Pancreas (tissue), 10 donors: ENCODE measurements at regions not wholly inside any gene's neighbourhood (a gene's known extent, or its start where the extent isn't known, plus 50 kb on each side); places are given as distances from the start of the nearest gene placed in this dataset.
A peak's percentile ranks its signal among the peaks of the same experiment; 100 is the strongest.

Experiments
- ATAC-seq, 4 donors: fragments of 200-7000 bp; cut with Tn5 transposase; one replicate each; pipeline versions ENCODE4 v1.8.0 to v1.9.1; 2020; ENCODE audit warnings: mild to moderate bottlenecking in 4 of 4, moderate library complexity in 4 of 4
- DNase-seq, 6 donors: peaks; one replicate each; pipeline ENCODE4 v3.0.0-alpha.2; 2020
- FAIRE-seq: peaks from 2 replicates; lab custom pipeline; 2012; peaks lifted over from hg19 to GRCh38; lab: Jason Lieb, UNC
- H3K27ac ChIP-seq, 4 donors: fragments of 200-600 bp; sonication (generic); 1 replicate in 3 of 4; 2 replicates in 1 of 4; pipeline versions ENCODE4 v1.5.0 to v1.8.0; 2020
- H3K27me3 ChIP-seq, 4 donors: fragments of 200-600 bp; one replicate each; pipeline ENCODE4 v1.8.0; 2021
- H3K36me3 ChIP-seq, 3 donors: fragments of 200-600 bp; sonication (generic) in 1 of 3; one replicate each; pipeline versions ENCODE4 v1.5.0 to v1.8.0; 2020 to 2021
- H3K4me1 ChIP-seq, 3 donors: fragments of 200-600 bp; one replicate each; pipeline ENCODE4 v1.8.0; 2021
- H3K4me3 ChIP-seq, 4 donors: fragments of 200-600 bp; sonication (generic) in 2 of 4; one replicate each; pipeline versions ENCODE4 v1.5.0 to v1.8.0; 2020 to 2021
- H3K9me3 ChIP-seq, 4 donors: fragments of 200-600 bp; one replicate each; pipeline ENCODE4 v1.8.0; 2021
- WGBS, 2 donors: extraction: QIAGEN DNeasy Blood & Tissue Kit; methylation state at CpG; one replicate each; pipeline ENCODE4 v1.1.7; 2013; 5-methylcytosine and 5-hydroxymethylcytosine counted together
- intact Hi-C, 3 donors: fragments of 100-400 bp; cut with DNase I; formaldehyde crosslinking; loops; one replicate each; pipeline versions ENCODE4 v1.11.1 to v1.14.2; 2022
- TF ChIP-seq, protein P1 (sequence below), 4 donors: fragments of 200-600 bp; sonication (generic) in 3 of 4; IDR thresholded peaks; one replicate each; pipeline versions ENCODE4 v1.5.0 to v1.8.0; 2021; ENCODE audit warnings: antibody characterized with exemption in 4 of 4
- donor health status: healthy with polysubstance abuse.
- donor health status: DM: no; HTN: no; CAD: no; lungs with moderate emphysema.
- donor health status: DM: no; HTN: no; CAD: no.
- donor health status: control.
- donor health status: control.
- donor health status: Bipolar disorder and iron deficiency.
- donor health status: DM: yes; HTN: yes; CAD: no.
- donor health status: DM: no; HTN: no; CAD: no.
- donor health status: DM: no; HTN: no; CAD: no.
- donor health status: DM: yes; HTN: yes; CAD: no.

- no peak for FAIRE-seq
- DNase-seq, result no peak
- Histone ChIP-seq H3K4me3 (no peak overlapping the region), H3K27me3 (peaks cover 0 to 5% (median 0%) of the 10 kb centered on the region in 4 donors), H3K36me3 (no peaks in the 10 kb centered on the region), H3K4me1 (no peaks in the 10 kb centered on the region), H3K27ac (no peak overlapping the region), H3K9me3 (no peaks in the 10 kb centered on the region)
- intact Hi-C loops, result no loop called here
- TF ChIP-seq, protein P1, sequence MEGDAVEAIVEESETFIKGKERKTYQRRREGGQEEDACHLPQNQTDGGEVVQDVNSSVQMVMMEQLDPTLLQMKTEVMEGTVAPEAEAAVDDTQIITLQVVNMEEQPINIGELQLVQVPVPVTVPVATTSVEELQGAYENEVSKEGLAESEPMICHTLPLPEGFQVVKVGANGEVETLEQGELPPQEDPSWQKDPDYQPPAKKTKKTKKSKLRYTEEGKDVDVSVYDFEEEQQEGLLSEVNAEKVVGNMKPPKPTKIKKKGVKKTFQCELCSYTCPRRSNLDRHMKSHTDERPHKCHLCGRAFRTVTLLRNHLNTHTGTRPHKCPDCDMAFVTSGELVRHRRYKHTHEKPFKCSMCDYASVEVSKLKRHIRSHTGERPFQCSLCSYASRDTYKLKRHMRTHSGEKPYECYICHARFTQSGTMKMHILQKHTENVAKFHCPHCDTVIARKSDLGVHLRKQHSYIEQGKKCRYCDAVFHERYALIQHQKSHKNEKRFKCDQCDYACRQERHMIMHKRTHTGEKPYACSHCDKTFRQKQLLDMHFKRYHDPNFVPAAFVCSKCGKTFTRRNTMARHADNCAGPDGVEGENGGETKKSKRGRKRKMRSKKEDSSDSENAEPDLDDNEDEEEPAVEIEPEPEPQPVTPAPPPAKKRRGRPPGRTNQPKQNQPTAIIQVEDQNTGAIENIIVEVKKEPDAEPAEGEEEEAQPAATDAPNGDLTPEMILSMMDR (IDR thresholded peaks at IDR 0.05), result no peak
- 70 to 88% methylated on average over 1 of the region's 1 CpG for WGBS, 2 donors
- no peak for ATAC-seq
Measured at GRCh38 chr11:104338186-104338585, 174.2 kb upstream of the PDGFD start.

DNA sequence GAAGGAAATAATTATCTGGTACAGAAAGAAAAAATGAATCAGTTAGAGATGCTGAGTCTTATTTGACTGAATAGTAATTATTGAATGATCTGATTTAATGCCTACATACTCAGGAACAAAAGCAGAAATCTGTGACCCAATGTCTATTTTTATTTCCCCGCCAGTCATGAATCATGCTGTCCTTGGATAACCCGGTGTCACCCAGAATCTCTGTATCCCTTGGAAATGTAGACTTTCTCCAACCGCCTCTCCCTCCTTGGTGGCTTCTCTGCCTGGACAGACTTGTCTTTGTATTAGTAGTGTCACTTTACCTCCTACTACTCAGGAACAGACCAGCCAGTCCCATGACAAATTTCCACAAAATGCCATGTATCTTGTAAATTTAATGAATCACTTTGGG is 173.3 kb upstream of the PDGFD start:
- Histone ChIP-seq H3K4me1 (no peaks in the 10 kb centered on the region), H3K4me3 (no peak overlapping the region), H3K9me3 (no peaks in the 10 kb centered on the region), H3K27ac (no peak overlapping the region), H3K27me3 (peaks cover 0 to 5% (median 0%) of the 10 kb centered on the region in 4 donors), H3K36me3 (no peaks in the 10 kb centered on the region)
- no peak for FAIRE-seq
- intact Hi-C loops, result no loop called here
- 91 to 94% methylated on average over 3 of the region's 3 CpGs for WGBS, 2 donors
- TF ChIP-seq, protein P1 (IDR thresholded peaks at IDR 0.05), result no peak
- ATAC-seq, result no peak
- no peak for DNase-seq

DNA sequence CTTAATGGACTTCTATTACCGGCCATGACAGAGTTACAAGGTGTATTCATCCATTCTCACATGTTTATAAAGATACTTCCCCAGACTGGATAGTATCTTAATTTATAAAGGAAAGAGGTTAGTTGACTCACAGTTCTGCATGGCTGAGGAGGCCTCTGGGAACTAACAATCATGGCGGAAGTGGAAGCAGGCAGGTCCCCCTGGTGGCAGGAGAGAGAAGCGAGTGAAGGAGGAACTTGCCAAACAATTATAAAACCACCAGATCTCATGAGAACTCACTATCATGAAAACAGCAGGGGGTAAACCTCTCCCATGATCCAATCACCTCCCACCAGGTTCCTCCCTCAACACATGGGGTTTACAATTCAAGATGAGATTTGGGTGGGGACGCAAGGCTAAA is 170.0 kb upstream of the PDGFD start:
- TF ChIP-seq, protein P1 (IDR thresholded peaks at IDR 0.05), result no peak
- DNase-seq (no peak), ATAC-seq (no peak), FAIRE-seq (no peak)
- Histone ChIP-seq H3K4me3 (no peak overlapping the region), H3K4me1 (no peaks in the 10 kb centered on the region), H3K27me3 (peaks cover 0 to 5% (median 0%) of the 10 kb centered on the region in 4 donors), H3K36me3 (no peaks in the 10 kb centered on the region), H3K9me3 (no peaks in the 10 kb centered on the region), H3K27ac (no peak overlapping the region)
- 83 to 95% methylated on average over 4 of the region's 4 CpGs for WGBS, 2 donors
- intact Hi-C loops, result no loop called here

DNA sequence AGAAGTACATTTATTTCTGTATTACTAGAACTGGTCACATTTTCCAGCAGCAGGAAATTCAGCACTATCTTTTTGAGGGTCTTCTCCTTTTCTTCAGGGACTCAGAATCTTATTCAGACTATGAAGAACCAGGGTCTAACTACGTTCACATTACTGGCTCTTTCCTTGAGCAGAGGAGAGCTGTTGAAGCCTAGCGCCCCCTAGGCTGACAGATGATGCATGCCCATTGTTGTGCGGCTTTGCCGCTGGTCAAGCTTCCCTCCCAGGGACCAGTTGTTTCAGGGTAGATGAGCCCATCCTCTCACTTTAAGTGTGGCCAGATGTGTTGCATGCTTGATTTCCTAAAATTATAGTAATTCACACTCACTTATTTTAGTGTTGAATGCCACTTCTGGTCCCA is 168.2 kb upstream of the PDGFD start:
- DNase-seq (peak in 1 of 6 donors; percentile 21), FAIRE-seq (no peak), ATAC-seq (no peak)
- no peaks in the 10 kb centered on the region for H3K4me1 ChIP-seq
- no peak overlapping the region for H3K27ac ChIP-seq
- H3K36me3 ChIP-seq, result no peaks in the 10 kb centered on the region
- H3K4me3 ChIP-seq, result no peak overlapping the region
- H3K27me3 ChIP-seq, result peaks cover 0 to 5% (median 0%) of the 10 kb centered on the region in 4 donors
- intact Hi-C loops, result no loop called here
- no peaks in the 10 kb centered on the region for H3K9me3 ChIP-seq
- WGBS, 2 donors, result 38 to 57% methylated on average over 4 of the region's 4 CpGs
- TF ChIP-seq, protein P1 (IDR thresholded peaks at IDR 0.05), result no peak

DNA sequence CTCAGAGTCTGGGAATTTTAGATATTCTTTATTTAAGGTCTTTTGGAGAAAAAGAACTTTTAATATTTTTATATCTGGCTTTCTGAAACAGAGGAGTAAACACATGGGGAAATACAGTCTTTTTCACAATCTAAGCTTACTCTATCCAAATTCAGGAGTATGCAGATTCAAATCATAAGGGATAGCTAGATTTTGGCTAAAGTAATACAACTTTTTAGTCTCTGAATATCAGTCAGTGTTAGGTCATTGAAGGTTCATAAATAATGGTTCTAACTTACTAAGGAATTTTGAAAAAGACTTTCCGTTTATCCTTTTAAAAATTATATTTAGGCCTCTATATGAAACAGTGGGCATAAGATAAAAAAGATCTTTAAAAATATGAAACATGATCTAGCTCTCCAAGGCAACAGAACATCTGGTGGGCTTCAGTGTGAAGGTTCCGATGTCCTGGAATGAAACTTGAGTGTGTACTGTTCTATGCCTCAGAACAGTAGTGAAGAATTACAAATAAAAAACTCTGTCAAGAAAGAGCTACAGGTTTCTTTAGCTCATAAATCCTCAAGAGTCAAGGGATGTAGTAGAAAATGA is 165.2 kb upstream of the PDGFD start:
- H3K4me3 ChIP-seq, result no peak overlapping the region
- H3K9me3 ChIP-seq, result no peaks in the 10 kb centered on the region
- DNase-seq (no peak), ATAC-seq (no peak), FAIRE-seq (no peak)
- TF ChIP-seq, protein P1 (IDR thresholded peaks at IDR 0.05), result no peak
- no peaks in the 10 kb centered on the region for H3K27me3 ChIP-seq
- H3K27ac ChIP-seq, result no peak overlapping the region
- H3K4me1 ChIP-seq, result no peaks in the 10 kb centered on the region
- H3K36me3 ChIP-seq, result no peaks in the 10 kb centered on the region
- WGBS, 2 donors, result 79 to 83% methylated on average over 2 of the region's 2 CpGs
- intact Hi-C loops, result no loop called here
